CD4-positive, alpha-beta T cell treated with Interleukin-6 at 100 ng/mL for 8 hours (primary cell): ENCODE measurements at regions not wholly inside any gene's neighbourhood (a gene's known extent, or its start where the extent isn't known, plus 50 kb on each side); places are given as distances from the start of the nearest gene placed in this dataset.

Experiments
- DNase-seq: peaks from one replicate; pipeline ENCODE4 v3.0.0-alpha.2; 2020; ENCODE audit warnings: mixed read lengths, low spot score

- DNase-seq, result no peak
Observed at GRCh38 chr4:164700471-164700870, 53.5 kb upstream of the SMIM31 start.

- no peak for DNase-seq
Observed at GRCh38 chr4:164701665-164702064, 52.3 kb upstream of the SMIM31 start.
